SKM-1 (cell line): ENCODE measurements at regions not wholly inside any gene's neighbourhood (a gene's known extent, or its start where the extent isn't known, plus 50 kb on each side); places are given as distances from the start of the nearest gene placed in this dataset.
"Not testable (repeated sequence)": the region's sequence is repeated elsewhere in the genome, so short reads cannot be mapped to it uniquely, and the experiment has no call there.

Experiments
- DNase-seq: peaks from one replicate; lab custom pipeline; 2025; ENCODE audit not compliant: unreplicated experiment; lab: John Stamatoyannopoulos, UW

GRCh38 chr12:97005174-97005573, 98.1 kb downstream of the NEDD1 start:
- no peak for DNase-seq

- DNase-seq = no peak
Observed at GRCh38 chr12:97005646-97006045, 98.6 kb downstream of the NEDD1 start.

GRCh38 chr12:97006585-97006984, 99.5 kb downstream of the NEDD1 start:
- no peak for DNase-seq

DNA sequence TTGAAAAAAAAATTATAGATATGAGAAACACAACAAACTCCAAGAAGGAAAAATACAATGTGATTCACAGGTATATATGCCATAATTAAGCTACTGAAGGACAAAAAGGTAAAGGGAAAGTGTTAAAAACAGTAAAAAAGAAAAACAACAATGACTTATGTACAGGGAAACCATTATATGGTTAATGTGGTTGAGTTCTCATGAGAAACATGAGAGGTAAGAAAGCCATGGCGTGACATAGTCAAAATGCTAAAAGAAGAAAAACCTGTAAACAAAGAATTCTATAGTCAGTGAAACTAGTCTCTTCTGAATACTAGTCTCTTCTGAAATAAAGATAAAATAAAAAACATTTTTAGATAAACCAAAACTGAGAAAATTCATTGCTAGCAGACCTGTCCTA, 109.1 kb downstream of the NEDD1 start:
- no peak for DNase-seq

GRCh38 chr12:97017213-97017612, 110.2 kb downstream of the NEDD1 start:
- no peak for DNase-seq

DNA sequence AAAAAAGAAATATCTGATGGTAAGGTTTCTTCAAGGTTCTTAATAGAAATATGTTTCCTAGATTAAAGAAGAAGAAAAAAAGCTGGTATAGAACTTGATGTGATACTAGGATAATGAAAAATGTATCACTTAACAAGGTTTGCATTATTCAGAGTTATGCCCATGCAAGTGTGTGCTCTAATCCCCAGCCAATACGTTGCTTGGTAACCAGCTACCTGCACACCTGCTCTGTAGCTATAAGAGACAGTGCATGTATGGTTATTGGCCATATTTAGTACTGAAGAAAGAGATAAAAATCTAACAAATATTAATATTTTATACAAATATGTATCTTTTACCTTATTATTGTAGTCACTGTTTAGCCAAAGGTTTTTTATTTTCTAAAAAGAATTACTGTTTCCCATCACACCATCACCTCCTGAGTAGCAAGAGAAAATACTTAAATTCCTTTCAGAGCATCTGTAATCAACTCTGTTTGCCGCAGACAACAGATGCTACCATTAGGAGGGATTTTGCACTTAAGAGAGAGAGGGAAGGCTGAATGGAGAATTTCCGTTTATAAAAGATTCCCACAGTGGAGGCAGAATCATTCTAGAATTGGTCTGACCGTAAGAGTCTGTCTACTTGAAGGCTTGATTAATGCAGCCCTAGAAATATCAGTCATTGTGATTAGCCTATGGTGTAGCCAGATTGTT, 115.6 kb downstream of the NEDD1 start:
- no peak for DNase-seq

DNA sequence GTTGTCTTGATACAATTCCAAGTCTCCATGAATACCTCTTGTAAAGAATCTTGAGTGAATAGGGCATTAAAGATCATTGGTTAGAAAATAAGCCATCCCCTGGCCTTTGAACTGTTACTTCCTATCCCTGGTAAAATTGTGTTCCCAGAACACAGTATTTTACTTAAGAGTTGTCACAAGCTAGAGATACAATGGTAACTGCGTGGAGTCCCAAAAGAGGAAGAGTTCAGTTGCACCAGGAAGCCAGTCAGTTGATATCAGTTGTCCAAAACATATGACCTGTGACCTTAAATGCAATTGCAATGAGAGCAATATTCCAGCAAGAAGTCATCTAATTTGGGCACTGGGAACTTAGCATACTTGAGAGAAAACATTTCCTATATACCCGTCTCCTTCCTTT, 117.3 kb downstream of the NEDD1 start:
- no peak for DNase-seq

DNA sequence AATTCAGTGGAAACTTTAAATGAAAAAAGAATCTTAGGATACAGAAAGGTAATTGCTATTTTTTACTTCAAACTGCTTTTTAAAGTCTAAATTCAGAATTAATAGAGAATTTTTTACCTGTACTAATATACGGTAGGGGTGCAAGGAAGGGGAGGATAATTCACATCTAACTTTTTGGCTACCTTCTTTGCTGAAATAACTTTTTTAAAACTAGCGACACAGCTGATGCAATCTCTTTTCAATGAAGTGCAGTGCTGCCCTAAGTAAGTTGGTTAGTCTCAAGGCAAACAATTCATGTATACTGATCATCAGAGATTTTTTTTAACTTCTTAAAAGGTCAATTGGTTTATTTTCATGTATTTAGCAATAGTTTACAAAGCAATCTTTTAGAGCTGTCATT, 119.8 kb downstream of the NEDD1 start:
- no peak for DNase-seq

- no peak for DNase-seq
Observed at GRCh38 chr12:97027482-97027881, 120.4 kb downstream of the NEDD1 start.

- DNase-seq = no peak
Observed at GRCh38 chr12:97038131-97038530, 131.1 kb downstream of the NEDD1 start.

- DNase-seq = no peak
Observed at GRCh38 chr12:97038834-97039233, 131.8 kb downstream of the NEDD1 start.

DNA sequence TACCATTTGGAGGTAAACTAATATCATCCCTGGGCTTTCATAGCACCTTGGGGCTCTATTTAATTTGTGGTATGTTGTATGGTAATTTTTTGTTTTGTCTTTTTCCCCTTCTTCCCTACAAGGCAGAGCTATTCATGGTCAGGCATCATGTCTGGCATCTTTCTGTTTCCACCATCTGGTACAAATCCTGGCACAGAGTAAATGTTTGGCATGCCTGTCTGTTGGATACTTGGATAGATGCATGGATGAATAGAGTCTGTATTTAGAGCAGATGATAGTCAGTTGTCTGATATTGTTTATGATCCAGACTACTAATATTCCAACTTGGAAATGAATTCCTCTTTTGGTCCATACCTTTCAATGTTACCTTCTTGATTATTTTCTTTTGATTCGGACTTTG, 139.8 kb downstream of the NEDD1 start:
- no peak for DNase-seq

- no peak for DNase-seq
Observed at GRCh38 chr12:97047361-97047760, 140.3 kb downstream of the NEDD1 start.

DNA sequence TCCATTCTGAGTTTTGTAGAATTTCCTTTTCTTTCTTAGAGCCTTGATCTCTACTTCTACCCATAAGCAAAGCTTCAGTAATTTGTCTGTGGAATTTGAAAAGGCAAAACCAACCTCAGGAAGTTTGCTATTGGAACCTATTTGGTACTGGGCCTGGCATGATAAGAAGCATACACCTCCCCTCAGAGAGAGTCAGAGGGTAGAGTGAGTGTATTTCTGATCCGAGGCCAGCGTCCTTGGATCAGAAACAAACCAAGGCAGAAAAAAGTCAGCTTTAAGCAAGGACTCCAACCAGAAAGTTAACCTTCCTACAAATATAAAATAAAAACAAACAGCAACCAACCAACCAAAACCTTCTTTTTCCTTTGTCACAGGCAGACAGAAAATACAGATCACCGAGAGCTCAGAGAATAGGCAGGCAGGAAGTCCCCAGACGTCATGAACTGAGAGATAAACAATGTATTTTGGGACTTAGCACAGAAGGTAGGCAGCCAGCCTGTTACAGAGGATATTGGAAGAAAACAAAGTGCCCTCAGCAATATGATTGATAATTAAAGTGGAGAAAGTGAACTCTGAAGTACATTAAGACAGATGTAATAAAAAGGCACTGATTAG, 141.5 kb downstream of the NEDD1 start:
- DNase-seq = no peak

DNA sequence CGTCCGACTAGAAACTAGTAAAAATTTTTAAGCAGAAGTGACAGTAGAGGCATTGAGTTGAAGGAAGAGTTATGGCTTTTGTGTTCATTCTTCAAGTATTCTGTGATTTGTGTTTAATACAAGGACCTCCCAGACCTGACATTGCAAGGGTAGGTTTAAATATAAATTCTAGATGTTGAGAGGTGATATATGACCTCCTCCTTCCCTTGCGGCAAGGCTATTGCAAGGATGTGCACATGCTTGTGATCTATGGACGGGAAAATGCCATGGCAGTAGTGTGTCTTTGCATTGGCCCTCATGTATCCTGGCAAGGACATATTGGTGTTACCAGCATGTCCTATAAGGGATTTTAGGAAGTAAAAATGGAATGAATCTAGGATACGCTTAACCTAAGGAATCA, 143.5 kb downstream of the NEDD1 start:
- DNase-seq = no peak

- no peak for DNase-seq
Observed at GRCh38 chr12:97051341-97051740, 144.3 kb downstream of the NEDD1 start.

DNA sequence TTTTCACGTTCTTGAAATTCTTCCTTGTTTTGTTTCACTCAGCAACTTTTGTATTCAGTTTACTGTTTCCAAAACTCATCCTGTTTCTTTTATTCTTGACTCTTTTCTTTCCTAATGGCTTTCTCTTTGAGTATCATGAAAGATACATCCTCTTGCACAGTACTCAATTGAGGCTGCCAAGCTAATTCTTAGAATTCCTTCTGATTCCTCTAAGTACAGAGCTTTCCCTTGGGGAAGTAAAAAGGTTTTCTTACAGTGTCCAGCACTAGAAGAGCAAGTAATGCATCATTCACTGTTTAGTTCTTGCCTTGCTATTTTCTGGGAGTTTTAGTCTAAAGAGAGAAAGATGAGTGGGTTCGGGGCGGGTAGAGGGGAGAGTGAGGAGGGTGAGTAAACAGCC, 154.1 kb downstream of the NEDD1 start:
- DNase-seq = no peak

GRCh38 chr12:97063292-97063935, 156.4 kb downstream of the NEDD1 start:
- no peak for DNase-seq

DNA sequence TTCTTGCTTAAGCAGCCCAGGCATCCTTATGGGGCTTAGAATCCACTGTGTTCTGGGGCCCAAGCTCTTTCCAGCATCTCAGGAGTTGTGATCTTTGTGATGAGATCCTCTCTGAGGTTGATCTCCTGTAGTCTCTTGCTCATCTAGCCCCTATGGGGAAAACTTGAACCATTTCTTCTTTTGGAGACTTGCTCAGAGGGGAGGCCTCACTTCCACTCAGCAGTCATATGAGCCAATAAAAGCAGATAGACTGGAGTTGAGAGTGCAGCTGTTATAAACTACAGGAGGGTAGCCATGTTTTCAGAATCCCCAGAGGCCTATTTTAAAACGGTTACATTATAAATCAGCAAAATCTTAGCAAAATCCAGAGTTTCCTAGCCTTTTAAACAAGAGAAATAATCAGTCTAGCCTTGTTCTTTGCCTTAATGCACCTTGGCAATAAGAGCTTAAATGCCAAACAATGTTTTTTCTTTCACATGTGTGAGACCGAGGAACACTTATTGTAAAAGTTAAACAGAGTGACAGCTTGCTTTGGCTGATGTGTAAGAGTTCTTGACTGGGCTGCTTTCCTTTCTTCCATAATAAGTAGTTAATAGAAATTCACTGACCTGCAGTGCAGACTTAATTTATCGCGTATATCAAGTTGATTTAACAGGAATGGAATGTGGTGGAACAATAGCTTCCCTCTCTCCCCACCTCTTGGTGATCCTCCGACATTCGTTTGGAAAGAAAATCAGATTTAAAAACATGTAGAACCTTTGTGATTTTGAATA, 168.3 kb downstream of the NEDD1 start:
- DNase-seq = no peak

- DNase-seq = no peak
Observed at GRCh38 chr12:97075934-97076630, 169.0 kb downstream of the NEDD1 start.

DNA sequence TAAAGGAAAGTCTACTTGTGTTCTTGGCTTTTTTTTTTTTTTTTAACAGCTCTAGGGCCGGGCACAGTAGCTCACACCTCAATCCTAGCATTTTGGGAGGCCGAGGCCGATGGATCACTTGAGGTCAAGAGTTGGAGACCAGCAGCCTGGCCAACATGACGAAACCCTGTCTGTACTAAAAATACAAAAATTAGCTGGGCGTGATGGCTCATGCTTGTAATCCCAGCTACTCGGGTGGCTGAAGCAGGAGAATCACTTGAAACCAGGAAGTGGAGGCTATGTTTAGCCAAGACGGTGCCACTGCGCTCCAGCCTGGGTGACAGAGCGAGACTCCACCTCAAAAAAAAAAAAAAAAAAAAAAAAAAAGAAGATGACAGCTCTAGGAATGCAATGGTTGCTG, 169.9 kb downstream of the NEDD1 start:
- DNase-seq = not testable (repeated sequence)
